Fibroblast of pulmonary artery (primary cell): ENCODE measurements at regions not wholly inside any gene's neighbourhood (a gene's known extent, or its start where the extent isn't known, plus 50 kb on each side); places are given as distances from the start of the nearest gene placed in this dataset.

ENCODE experiments used
- DNase-seq: peaks from one replicate; pipeline ENCODE4 v3.0.0-alpha.2; 2010; ENCODE audit warnings: low read depth
- H3K4me3 ChIP-seq: replicated peaks from 2 replicates; pipeline ENCODE4 v1.5.1; 2011; ENCODE audit warnings: low read depth, mild to moderate bottlenecking, control low read depth, low read length, moderate library complexity
- CTCF ChIP-seq: IDR thresholded peaks from 2 replicates; pipeline ENCODE4 v1.5.1; 2011; ENCODE audit warnings: mild to moderate bottlenecking, control low read depth, low read length, inconsistent platforms; ENCODE audit errors: missing control alignments

GRCh38 chr20:60331688-60332300 is 373.6 kb downstream of the CDH26 start:
- no peak overlapping the region for H3K4me3 ChIP-seq
- no peak for DNase-seq
- no peak for TF ChIP-seq CTCF

GRCh38 chr20:60332523-60332922 is 374.3 kb downstream of the CDH26 start:
- DNase-seq: no peak
- no peak overlapping the region for H3K4me3 ChIP-seq
- no peak for TF ChIP-seq CTCF

GRCh38 chr20:60334911-60335310 is 376.7 kb downstream of the CDH26 start:
- H3K4me3 ChIP-seq: no peak overlapping the region
- DNase-seq: no peak
- TF ChIP-seq CTCF: no peak

GRCh38 chr20:60338556-60338955 is 380.3 kb downstream of the CDH26 start:
- no peak for TF ChIP-seq CTCF
- H3K4me3 ChIP-seq: no peak overlapping the region
- DNase-seq: no peak

- H3K4me3 ChIP-seq: no peak overlapping the region
- DNase-seq: no peak
- no peak for TF ChIP-seq CTCF
Observed at GRCh38 chr20:60339738-60340137, 381.5 kb downstream of the CDH26 start.

- DNase-seq: no peak
- H3K4me3 ChIP-seq: no peak overlapping the region
- no peak for TF ChIP-seq CTCF
Observed at GRCh38 chr20:60340232-60340631, 382.0 kb downstream of the CDH26 start.

- TF ChIP-seq CTCF: no peak
- DNase-seq: no peak
- H3K4me3 ChIP-seq: no peak overlapping the region
Observed at GRCh38 chr20:60341062-60341461, 382.8 kb downstream of the CDH26 start.
